A549 (cell line): ENCODE measurements at regions not wholly inside any gene's neighbourhood (a gene's known extent, or its start where the extent isn't known, plus 50 kb on each side); places are given as distances from the start of the nearest gene placed in this dataset.

Experiments used
- ATAC-seq, 2 experiments: fragments of 200-7000 bp in 1 of 2; fragments of >200 bp in 1 of 2; cut with Nextera tagmentation in 1 of 2; cut with Tn5 transposase in 1 of 2; 3 replicates each; pipeline versions ENCODE4 v1.8.0 to v1.9.1; 2018 to 2020; ENCODE audit warnings: mild to moderate bottlenecking in 1 of 2, moderate library complexity in 1 of 2
- CTCF ChIA-PET: fragments of 300-600 bp; sonication (Branson Sonifier 250); formaldehyde crosslinking; extraction: SDS; loops from one replicate; lab custom pipeline; 2021; ENCODE audit warnings: antibody characterized with exemption, inconsistent platforms; lab: Yijun Ruan, JAX
- POLR2A ChIA-PET: fragments of 350-600 bp; formaldehyde crosslinking; extraction: SDS; loops from one replicate; lab custom pipeline; 2021; ENCODE audit warnings: antibody characterized with exemption, inconsistent platforms; lab: Yijun Ruan, JAX
- DNase-seq, 2 experiments: peaks; one replicate each; pipeline versions ENCODE4 v3.0.0 to v3.0.0-alpha.2; 2011 to 2016; ENCODE audit warnings: low read depth in 1 of 2, low spot score in 1 of 2
- FAIRE-seq: peaks from 2 replicates; lab custom pipeline; 2011; peaks lifted over from hg19 to GRCh38; lab: Jason Lieb, UNC
- H3K27ac ChIP-seq, 2 experiments: fragments of >200 bp; sonication (Bioruptor Twin); formaldehyde crosslinking; 3 replicates each; pipeline ENCODE4 v1.5.1; 2016 to 2017
- H3K4me1 ChIP-seq: fragments of >200 bp; sonication (Bioruptor Twin); formaldehyde crosslinking; 3 replicates; pipeline ENCODE4 v1.6.1; 2016
- H3K4me2 ChIP-seq: fragments of >200 bp; sonication (Bioruptor Twin); formaldehyde crosslinking; 3 replicates; pipeline ENCODE4 v1.6.1; 2016
- H3K4me3 ChIP-seq: fragments of >200 bp; sonication (Bioruptor Twin); formaldehyde crosslinking; 3 replicates; pipeline ENCODE4 v1.5.1; 2016
- H3K9me3 ChIP-seq: fragments of >200 bp; sonication (Bioruptor Twin); formaldehyde crosslinking; 3 replicates; pipeline ENCODE4 v1.6.1; 2016
- CBX8 ChIP-seq: fragments of 200-600 bp; sonication (generic); IDR thresholded peaks from 2 replicates; pipeline ENCODE4 v1.6.1; 2016
- CHD4 ChIP-seq: fragments of 200-600 bp; sonication (generic); IDR thresholded peaks from 2 replicates; pipeline ENCODE4 v1.6.1; 2016; ENCODE audit warnings: antibody characterized with exemption, mild to moderate bottlenecking, borderline replicate concordance
- EHMT2 ChIP-seq: fragments of 200-600 bp; sonication (generic); IDR thresholded peaks from 2 replicates; pipeline ENCODE4 v1.6.1; 2016; ENCODE audit warnings: antibody characterized with exemption, low read depth, mild to moderate bottlenecking, moderate library complexity
- ESRRA ChIP-seq: fragments of 150-350 bp; IDR thresholded peaks from 2 replicates; pipeline ENCODE4 v1.6.1; 2014; ENCODE audit warnings: mild to moderate bottlenecking, low read length, borderline replicate concordance
- FOSB ChIP-seq: fragments of 250-450 bp; sonication (Bioruptor Pico); IDR thresholded peaks from 2 replicates; pipeline ENCODE4 v1.5.0; 2020; ENCODE audit warnings: mild to moderate bottlenecking, moderate library complexity
- HDAC2 ChIP-seq: fragments of 200-600 bp; sonication (generic); IDR thresholded peaks from 2 replicates; pipeline ENCODE4 v1.6.1; 2016
- HMGXB4 ChIP-seq: fragments of 250-450 bp; sonication (Bioruptor Pico); IDR thresholded peaks from 2 replicates; pipeline ENCODE4 v1.5.0; 2021; ENCODE audit warnings: mild to moderate bottlenecking, moderate library complexity, borderline replicate concordance
- HOXA7 ChIP-seq: fragments of 250-450 bp; sonication (Bioruptor Pico); IDR thresholded peaks from 2 replicates; pipeline ENCODE4 v1.5.0; 2020; ENCODE audit warnings: mild to moderate bottlenecking, moderate library complexity
- JUNB ChIP-seq: fragments of >200 bp; sonication (Bioruptor Twin); formaldehyde crosslinking; IDR thresholded peaks from 2 replicates; pipeline ENCODE4 v1.6.1; 2016
- KDM5A ChIP-seq: fragments of 200-600 bp; sonication (generic); IDR thresholded peaks from 2 replicates; pipeline ENCODE4 v1.6.1; 2016; ENCODE audit warnings: antibody characterized with exemption, mild to moderate bottlenecking
- NFE2L2 ChIP-seq: fragments of 150-350 bp; conservative IDR thresholded peaks from 2 replicates; pipeline ENCODE4 v1.6.1; 2014; ENCODE audit warnings: low read length
- NPAS2 ChIP-seq: fragments of 250-450 bp; sonication (Bioruptor Pico); IDR thresholded peaks from 2 replicates; pipeline ENCODE4 v1.8.0; 2022; ENCODE audit warnings: mild to moderate bottlenecking, moderate library complexity, borderline replicate concordance
- NR3C1 ChIP-seq: fragments of >200 bp; sonication (Bioruptor Twin); formaldehyde crosslinking; IDR thresholded peaks from 3 replicates; pipeline ENCODE4 v1.6.1; 2017
- PBX3 ChIP-seq: IDR thresholded peaks from 2 replicates; pipeline ENCODE4 v1.6.1; 2012
- POLR2A ChIP-seq: IDR thresholded peaks from 2 replicates; pipeline ENCODE4 v1.6.1; 2012; ENCODE audit warnings: mild to moderate bottlenecking, low read length
- POLR2AphosphoS2 ChIP-seq: conservative IDR thresholded peaks from 2 replicates; pipeline ENCODE4 v1.6.1; 2012; ENCODE audit warnings: low read length, improper control_type of control experiment, inconsistent platforms
- RAD21 ChIP-seq, 2 experiments: fragments of >200 bp in 1 of 2; sonication (Bioruptor Twin) in 1 of 2; formaldehyde crosslinking in 1 of 2; IDR thresholded peaks in 1 of 2; conservative IDR thresholded peaks in 1 of 2; 2 replicates in 1 of 2; 3 replicates in 1 of 2; pipeline ENCODE4 v1.6.1; 2012 to 2018; ENCODE audit warnings: inconsistent platforms in 1 of 2
- RARB ChIP-seq: fragments of 250-450 bp; sonication (Bioruptor Pico); IDR thresholded peaks from 2 replicates; pipeline ENCODE4 v1.8.0; 2021; ENCODE audit warnings: mild to moderate bottlenecking, moderate library complexity
- RNF2 ChIP-seq: fragments of 200-600 bp; sonication (generic); IDR thresholded peaks from 2 replicates; pipeline ENCODE4 v1.6.1; 2016; ENCODE audit warnings: low read depth, mild to moderate bottlenecking, antibody characterized with exemption, moderate library complexity, borderline replicate concordance
- SMC3 ChIP-seq: fragments of >200 bp; sonication (Bioruptor Twin); formaldehyde crosslinking; IDR thresholded peaks from 3 replicates; pipeline ENCODE4 v1.6.1; 2018; ENCODE audit warnings: inconsistent platforms
- TFCP2L1 ChIP-seq: fragments of 250-450 bp; sonication (Bioruptor Pico); IDR thresholded peaks from 2 replicates; pipeline ENCODE4 v1.5.0; 2021; ENCODE audit warnings: mild to moderate bottlenecking
- ZFP36 ChIP-seq: fragments of 450-650 bp; IDR thresholded peaks from 2 replicates; pipeline ENCODE4 v1.6.1; 2014; ENCODE audit warnings: borderline replicate concordance; ENCODE audit not compliant: partially characterized antibody
- whole genome bisulfite sequencing: methylation state at CpG from one replicate; pipeline ENCODE4 v1.1.6; 2017; ENCODE audit errors: missing lambda C conversion rate; 5-methylcytosine and 5-hydroxymethylcytosine counted together
- TF ChIP-seq, protein P1 (sequence below): fragments of 450-650 bp; IDR thresholded peaks from 2 replicates; pipeline ENCODE4 v1.6.1; 2014; ENCODE audit warnings: antibody characterized with exemption
- TF ChIP-seq, protein P2 (sequence below): fragments of >200 bp; sonication (Bioruptor Twin); formaldehyde crosslinking; IDR thresholded peaks from 3 replicates; pipeline ENCODE4 v1.6.1; 2016
- TF ChIP-seq, protein P3 (sequence below): fragments of >200 bp; sonication (Bioruptor Twin); formaldehyde crosslinking; IDR thresholded peaks from 3 replicates; pipeline ENCODE4 v1.5.1; 2016

DNA sequence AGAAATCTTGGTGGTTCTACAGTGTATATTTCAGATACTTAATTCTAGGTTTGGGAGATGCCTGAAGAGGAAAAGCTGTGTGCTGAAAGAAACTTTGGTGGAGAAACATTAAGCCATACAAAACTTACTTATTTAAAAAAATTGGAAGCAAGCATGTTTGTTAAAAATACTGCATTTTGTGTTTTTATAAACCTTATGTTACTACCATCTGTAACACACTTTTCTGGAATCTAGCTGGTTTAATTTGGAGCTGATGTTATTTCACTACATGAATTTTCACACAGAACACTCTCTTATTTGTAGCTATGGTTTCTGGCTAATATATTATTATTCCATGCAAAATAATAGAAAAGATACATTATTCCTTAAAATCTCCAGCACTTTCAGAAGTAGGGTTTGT lies 710.7 kb downstream of the ADGRL2 start:
- H3K9me3 ChIP-seq = no peaks in the 10 kb centered on the region
- TF ChIP-seq CBX8 = no peak
- no peak for FAIRE-seq
- no peak overlapping the region for H3K4me2 ChIP-seq
- no peaks in the 10 kb centered on the region for H3K4me1 ChIP-seq
- ChIA-PET CTCF (no interaction called here), POLR2A (no interaction called here)
- no peak for DNase-seq
- no peak overlapping the region for H3K4me3 ChIP-seq
- no peak overlapping the region for H3K27ac ChIP-seq
- no peak for ATAC-seq

DNA sequence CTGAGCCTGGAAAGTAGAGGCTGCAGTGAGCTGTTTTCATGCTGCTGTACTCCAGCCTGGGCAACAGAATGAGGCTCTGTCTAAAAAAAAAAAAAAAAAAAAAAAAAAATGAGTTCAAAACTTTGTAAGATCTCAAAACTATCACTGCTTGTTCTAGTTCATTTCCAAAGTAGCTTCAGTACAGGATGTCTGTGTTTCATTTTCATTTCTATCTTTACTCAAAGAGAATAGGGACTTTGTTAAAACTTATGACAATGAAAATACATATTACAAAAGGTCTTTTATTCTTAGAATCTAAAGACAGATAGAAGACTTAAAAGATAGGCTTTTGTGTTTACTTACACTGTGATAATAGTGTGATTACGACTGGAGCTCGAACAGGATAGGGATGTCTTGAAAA lies 709.7 kb downstream of the ADGRL2 start:
- Histone ChIP-seq H3K9me3 (no peaks in the 10 kb centered on the region), H3K4me2 (no peak overlapping the region), H3K4me3 (no peak overlapping the region), H3K27ac (no peak overlapping the region), H3K4me1 (no peaks in the 10 kb centered on the region)
- ChIA-PET POLR2A (no interaction called here), CTCF (no interaction called here)
- FAIRE-seq (no peak), DNase-seq (no peak), ATAC-seq (no peak)
- TF ChIP-seq HMGXB4 (CRISPR knock-in tag) (no peak), KDM5A (no peak), CBX8 (no peak), JUNB (no peak), SMC3 (no peak), RNF2 (no peak), POLR2AphosphoS2 (no peak), CHD4 (no peak), NPAS2 (no peak), FOSB (no peak)
- 4% methylated on average over 2 of the region's 2 CpGs for WGBS

GRCh38 chr1:82507011-82507410 lies 706.3 kb downstream of the ADGRL2 start:
- Histone ChIP-seq H3K4me1 (no peaks in the 10 kb centered on the region), H3K4me2 (no peak overlapping the region), H3K9me3 (no peaks in the 10 kb centered on the region), H3K4me3 (no peak overlapping the region), H3K27ac (no peak overlapping the region)
- ChIA-PET CTCF (no interaction called here), POLR2A (no interaction called here)
- TF ChIP-seq HOXA7 (CRISPR knock-in tag) (no peak), POLR2A (no peak), ESRRA (no peak), FOSB (no peak), NFE2L2 (no peak), RNF2 (no peak), CBX8 (no peak), NR3C1 (no peak)
- WGBS = 19% methylated on average over 1 of the region's 1 CpG
- DNase-seq (no peak), ATAC-seq (no peak), FAIRE-seq (no peak)

- CTCF ChIA-PET = no interaction called here
- ATAC-seq (no peak), DNase-seq (no peak), FAIRE-seq (no peak)
- Histone ChIP-seq H3K27ac (no peak overlapping the region), H3K4me2 (no peak overlapping the region), H3K4me1 (no peaks in the 10 kb centered on the region), H3K9me3 (no peaks in the 10 kb centered on the region), H3K4me3 (no peak overlapping the region)
- POLR2A ChIA-PET = no interaction called here
- WGBS = 3% methylated on average over 1 of the region's 1 CpG
- no peak for TF ChIP-seq ZFP36
- TF ChIP-seq FOSB = no peak
- no peak for TF ChIP-seq RARB (CRISPR knock-in tag)
- no peak for TF ChIP-seq HDAC2
- TF ChIP-seq, protein P1, sequence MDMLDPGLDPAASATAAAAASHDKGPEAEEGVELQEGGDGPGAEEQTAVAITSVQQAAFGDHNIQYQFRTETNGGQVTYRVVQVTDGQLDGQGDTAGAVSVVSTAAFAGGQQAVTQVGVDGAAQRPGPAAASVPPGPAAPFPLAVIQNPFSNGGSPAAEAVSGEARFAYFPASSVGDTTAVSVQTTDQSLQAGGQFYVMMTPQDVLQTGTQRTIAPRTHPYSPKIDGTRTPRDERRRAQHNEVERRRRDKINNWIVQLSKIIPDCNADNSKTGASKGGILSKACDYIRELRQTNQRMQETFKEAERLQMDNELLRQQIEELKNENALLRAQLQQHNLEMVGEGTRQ = no peak
- no peak for TF ChIP-seq HMGXB4 (CRISPR knock-in tag)
- TF ChIP-seq, protein P2, sequence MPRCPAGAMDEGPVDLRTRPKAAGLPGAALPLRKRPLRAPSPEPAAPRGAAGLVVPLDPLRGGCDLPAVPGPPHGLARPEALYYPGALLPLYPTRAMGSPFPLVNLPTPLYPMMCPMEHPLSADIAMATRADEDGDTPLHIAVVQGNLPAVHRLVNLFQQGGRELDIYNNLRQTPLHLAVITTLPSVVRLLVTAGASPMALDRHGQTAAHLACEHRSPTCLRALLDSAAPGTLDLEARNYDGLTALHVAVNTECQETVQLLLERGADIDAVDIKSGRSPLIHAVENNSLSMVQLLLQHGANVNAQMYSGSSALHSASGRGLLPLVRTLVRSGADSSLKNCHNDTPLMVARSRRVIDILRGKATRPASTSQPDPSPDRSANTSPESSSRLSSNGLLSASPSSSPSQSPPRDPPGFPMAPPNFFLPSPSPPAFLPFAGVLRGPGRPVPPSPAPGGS = no peak
- no peak for TF ChIP-seq TFCP2L1 (CRISPR knock-in tag)
- no peak for TF ChIP-seq EHMT2
- TF ChIP-seq PBX3 = no peak
- TF ChIP-seq, protein P3, sequence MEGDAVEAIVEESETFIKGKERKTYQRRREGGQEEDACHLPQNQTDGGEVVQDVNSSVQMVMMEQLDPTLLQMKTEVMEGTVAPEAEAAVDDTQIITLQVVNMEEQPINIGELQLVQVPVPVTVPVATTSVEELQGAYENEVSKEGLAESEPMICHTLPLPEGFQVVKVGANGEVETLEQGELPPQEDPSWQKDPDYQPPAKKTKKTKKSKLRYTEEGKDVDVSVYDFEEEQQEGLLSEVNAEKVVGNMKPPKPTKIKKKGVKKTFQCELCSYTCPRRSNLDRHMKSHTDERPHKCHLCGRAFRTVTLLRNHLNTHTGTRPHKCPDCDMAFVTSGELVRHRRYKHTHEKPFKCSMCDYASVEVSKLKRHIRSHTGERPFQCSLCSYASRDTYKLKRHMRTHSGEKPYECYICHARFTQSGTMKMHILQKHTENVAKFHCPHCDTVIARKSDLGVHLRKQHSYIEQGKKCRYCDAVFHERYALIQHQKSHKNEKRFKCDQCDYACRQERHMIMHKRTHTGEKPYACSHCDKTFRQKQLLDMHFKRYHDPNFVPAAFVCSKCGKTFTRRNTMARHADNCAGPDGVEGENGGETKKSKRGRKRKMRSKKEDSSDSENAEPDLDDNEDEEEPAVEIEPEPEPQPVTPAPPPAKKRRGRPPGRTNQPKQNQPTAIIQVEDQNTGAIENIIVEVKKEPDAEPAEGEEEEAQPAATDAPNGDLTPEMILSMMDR = no peak
- TF ChIP-seq RAD21 (conservative IDR thresholded peaks at IDR 0.05 in 1 of 2, IDR thresholded peaks at IDR 0.05 in 1 of 2) = no peak
These were observed 703.1 kb downstream of the ADGRL2 start for GRCh38 chr1:82503822-82504221.
